Stimulated activated naive B cell treated with anti-CD40 and anti-IgM and Interleukin-4, amounts not matched to agents 10 μg/mL and 1 μg/mL and 100 μg/mL, for 72 hours (primary cell): ENCODE measurements at regions not wholly inside any gene's neighbourhood (a gene's known extent, or its start where the extent isn't known, plus 50 kb on each side); places are given as distances from the start of the nearest gene placed in this dataset.
A peak's percentile ranks its signal among the peaks of the same experiment; 100 is the strongest.
"Not testable (repeated sequence)": the region's sequence is repeated elsewhere in the genome, so short reads cannot be mapped to it uniquely, and the experiment has no call there.

Source experiments
- ATAC-seq, 2 donors: fragments of 150-1000 bp; cut with Tn5 transposase; replicated peaks; 2 replicates each; pipeline ENCODE4 v1.10.0; 2021; ENCODE audit warnings: moderate library complexity in 1 of 2
- DNase-seq: peaks from one replicate; pipeline ENCODE4 v3.0.0; 2021
- H3K27ac Mint-ChIP-seq: one replicate; pipeline ENCODE4 v1.8.0; 2022; ENCODE audit warnings: mild to moderate bottlenecking, mixed read lengths
- H3K27me3 Mint-ChIP-seq, 2 donors: one replicate each; pipeline ENCODE4 v1.8.0; 2022; ENCODE audit warnings: mixed read lengths in 2 of 2
- H3K36me3 Mint-ChIP-seq, 2 donors: one replicate each; pipeline ENCODE4 v1.8.0; 2022; ENCODE audit warnings: mixed read lengths in 2 of 2, mild to moderate bottlenecking in 1 of 2
- H3K4me1 Mint-ChIP-seq, 2 donors: one replicate each; pipeline ENCODE4 v1.8.0; 2022; ENCODE audit warnings: mixed read lengths in 2 of 2, mild to moderate bottlenecking in 1 of 2
- H3K4me3 Mint-ChIP-seq, 2 donors: one replicate each; pipeline ENCODE4 v1.8.0; 2022; ENCODE audit warnings: mild to moderate bottlenecking in 2 of 2, mixed read lengths in 2 of 2, moderate library complexity in 1 of 2
- H3K9me3 Mint-ChIP-seq, 2 donors: one replicate each; pipeline ENCODE4 v1.8.0; 2022; ENCODE audit warnings: mixed read lengths in 2 of 2, mild to moderate bottlenecking in 1 of 2

GRCh38 chr13:89454681-89455080 lies 1783.5 kb downstream of the SLITRK5 start:
- no peak for ATAC-seq
- no peaks in the 10 kb centered on the region for H3K27me3 Mint-ChIP-seq
- H3K4me1 Mint-ChIP-seq, result no peaks in the 10 kb centered on the region
- H3K27ac Mint-ChIP-seq, result no peak overlapping the region
- H3K9me3 Mint-ChIP-seq, result peaks cover 4 to 8% of the 10 kb centered on the region in 2 donors
- H3K4me3 Mint-ChIP-seq, result no peak overlapping the region
- no peaks in the 10 kb centered on the region for H3K36me3 Mint-ChIP-seq
- DNase-seq, result no peak

GRCh38 chr13:89455225-89455624 lies 1784.1 kb downstream of the SLITRK5 start:
- ATAC-seq (no peak), DNase-seq (no peak)
- Mint-ChIP-seq H3K9me3 (peaks cover 4 to 8% of the 10 kb centered on the region in 2 donors), H3K4me1 (no peaks in the 10 kb centered on the region), H3K36me3 (no peaks in the 10 kb centered on the region), H3K27ac (no peak overlapping the region), H3K4me3 (no peak overlapping the region), H3K27me3 (no peaks in the 10 kb centered on the region)

- H3K27ac Mint-ChIP-seq, result no peak overlapping the region
- ATAC-seq (no peak), DNase-seq (no peak)
- H3K4me3 Mint-ChIP-seq, result no peak overlapping the region
- H3K27me3 Mint-ChIP-seq, result no peaks in the 10 kb centered on the region
- H3K4me1 Mint-ChIP-seq, result no peaks in the 10 kb centered on the region
- no peaks in the 10 kb centered on the region for H3K36me3 Mint-ChIP-seq
- peaks cover 4 to 8% of the 10 kb centered on the region in 2 donors for H3K9me3 Mint-ChIP-seq
Observed at GRCh38 chr13:89455741-89456140, 1784.6 kb downstream of the SLITRK5 start.

- H3K9me3 Mint-ChIP-seq, result peaks cover 3 to 4% of the 10 kb centered on the region in 2 donors
- H3K4me1 Mint-ChIP-seq, result no peaks in the 10 kb centered on the region
- no peak overlapping the region for H3K27ac Mint-ChIP-seq
- H3K36me3 Mint-ChIP-seq, result no peaks in the 10 kb centered on the region
- no peak for DNase-seq
- H3K27me3 Mint-ChIP-seq, result no peaks in the 10 kb centered on the region
- ATAC-seq, result no peak
- H3K4me3 Mint-ChIP-seq, result no peak overlapping the region
Observed at GRCh38 chr13:89457977-89458376, 1786.8 kb downstream of the SLITRK5 start.

- Mint-ChIP-seq H3K27ac (no peak overlapping the region), H3K4me1 (no peaks in the 10 kb centered on the region), H3K36me3 (no peaks in the 10 kb centered on the region), H3K9me3 (peaks cover 2 to 4% of the 10 kb centered on the region in 2 donors), H3K27me3 (no peaks in the 10 kb centered on the region), H3K4me3 (no peak overlapping the region)
- DNase-seq (no peak), ATAC-seq (no peak)
Observed at GRCh38 chr13:89458456-89458855, 1787.3 kb downstream of the SLITRK5 start.

- not testable (repeated sequence) for H3K4me1 Mint-ChIP-seq, H3K4me3 Mint-ChIP-seq, H3K27ac Mint-ChIP-seq, DNase-seq, H3K9me3 Mint-ChIP-seq, H3K27me3 Mint-ChIP-seq, H3K36me3 Mint-ChIP-seq, ATAC-seq
Observed at GRCh38 chr13:89460895-89461294, 1789.7 kb downstream of the SLITRK5 start.

GRCh38 chr13:89465366-89465765 lies 1794.2 kb downstream of the SLITRK5 start:
- no peaks in the 10 kb centered on the region for H3K27me3 Mint-ChIP-seq
- DNase-seq, result no peak
- no peak overlapping the region for H3K4me3 Mint-ChIP-seq
- H3K27ac Mint-ChIP-seq, result no peak overlapping the region
- peaks cover 0 to 2% of the 10 kb centered on the region in 2 donors for H3K9me3 Mint-ChIP-seq
- peak in 1 of 2 donors; percentile 42 for ATAC-seq
- no peaks in the 10 kb centered on the region for H3K36me3 Mint-ChIP-seq
- H3K4me1 Mint-ChIP-seq, result no peaks in the 10 kb centered on the region

GRCh38 chr13:89468081-89468480 lies 1796.9 kb downstream of the SLITRK5 start:
- ATAC-seq, result no peak
- no peak overlapping the region for H3K27ac Mint-ChIP-seq
- H3K4me3 Mint-ChIP-seq, result no peak overlapping the region

GRCh38 chr13:89470901-89471300 lies 1799.7 kb downstream of the SLITRK5 start:
- Mint-ChIP-seq H3K36me3 (no peaks in the 10 kb centered on the region), H3K4me1 (no peaks in the 10 kb centered on the region), H3K27ac (no peak overlapping the region), H3K9me3 (peaks cover 22 to 28% of the 10 kb centered on the region in 2 donors), H3K4me3 (no peak overlapping the region), H3K27me3 (no peaks in the 10 kb centered on the region)
- DNase-seq (no peak), ATAC-seq (no peak)

More at GRCh38 chr13:89468081-89468480, 1796.9 kb downstream of the SLITRK5 start:
- Mint-ChIP-seq H3K4me1 (no peaks in the 10 kb centered on the region), H3K9me3 (peaks cover 6 to 9% of the 10 kb centered on the region in 2 donors), H3K27me3 (no peaks in the 10 kb centered on the region), H3K36me3 (no peaks in the 10 kb centered on the region)
- no peak for DNase-seq

- no peak for ATAC-seq
- no peaks in the 10 kb centered on the region for H3K27me3 Mint-ChIP-seq
- peaks cover 22 to 35% of the 10 kb centered on the region in 2 donors for H3K9me3 Mint-ChIP-seq
- H3K27ac Mint-ChIP-seq, result no peak overlapping the region
- no peak overlapping the region for H3K4me3 Mint-ChIP-seq
- H3K4me1 Mint-ChIP-seq, result no peaks in the 10 kb centered on the region
- H3K36me3 Mint-ChIP-seq, result no peaks in the 10 kb centered on the region
- no peak for DNase-seq
Observed at GRCh38 chr13:89474432-89474831, 1803.3 kb downstream of the SLITRK5 start.

GRCh38 chr13:89486065-89486464 lies 1814.9 kb downstream of the SLITRK5 start:
- Mint-ChIP-seq H3K27ac (no peak overlapping the region), H3K4me1 (no peaks in the 10 kb centered on the region), H3K4me3 (no peak overlapping the region), H3K36me3 (no peaks in the 10 kb centered on the region), H3K27me3 (no peaks in the 10 kb centered on the region), H3K9me3 (peaks cover 0 to 4% of the 10 kb centered on the region in 2 donors)
- ATAC-seq, result no peak
- DNase-seq, result no peak

- H3K4me3 Mint-ChIP-seq, result no peak overlapping the region
- ATAC-seq (no peak), DNase-seq (no peak)
- no peaks in the 10 kb centered on the region for H3K4me1 Mint-ChIP-seq
- H3K36me3 Mint-ChIP-seq, result no peaks in the 10 kb centered on the region
- H3K9me3 Mint-ChIP-seq, result peaks cover 6% of the 10 kb centered on the region in 2 donors
- no peaks in the 10 kb centered on the region for H3K27me3 Mint-ChIP-seq
- no peak overlapping the region for H3K27ac Mint-ChIP-seq
Observed at GRCh38 chr13:89486709-89487108, 1815.5 kb downstream of the SLITRK5 start.

- Mint-ChIP-seq H3K9me3 (peaks cover 6 to 8% of the 10 kb centered on the region in 2 donors), H3K27me3 (no peaks in the 10 kb centered on the region), H3K4me3 (no peak overlapping the region), H3K36me3 (no peaks in the 10 kb centered on the region), H3K27ac (no peak overlapping the region), H3K4me1 (no peaks in the 10 kb centered on the region)
- ATAC-seq, result no peak
- DNase-seq, result no peak
Observed at GRCh38 chr13:89490661-89491060, 1819.5 kb downstream of the SLITRK5 start.

- no peaks in the 10 kb centered on the region for H3K27me3 Mint-ChIP-seq
- H3K9me3 Mint-ChIP-seq, result peaks cover 5 to 7% of the 10 kb centered on the region in 2 donors
- no peak for ATAC-seq
- no peaks in the 10 kb centered on the region for H3K4me1 Mint-ChIP-seq
- no peak overlapping the region for H3K4me3 Mint-ChIP-seq
- no peaks in the 10 kb centered on the region for H3K36me3 Mint-ChIP-seq
- DNase-seq, result no peak
- H3K27ac Mint-ChIP-seq, result no peak overlapping the region
Observed at GRCh38 chr13:89496478-89496877, 1825.3 kb downstream of the SLITRK5 start.

- H3K36me3 Mint-ChIP-seq, result no peaks in the 10 kb centered on the region
- H3K4me1 Mint-ChIP-seq, result no peaks in the 10 kb centered on the region
- peaks cover 0 to 4% of the 10 kb centered on the region in 2 donors for H3K9me3 Mint-ChIP-seq
- no peak overlapping the region for H3K27ac Mint-ChIP-seq
- H3K27me3 Mint-ChIP-seq, result no peaks in the 10 kb centered on the region
- DNase-seq (no peak), ATAC-seq (no peak)
- H3K4me3 Mint-ChIP-seq, result no peak overlapping the region
Observed at GRCh38 chr13:89497658-89498057, 1826.5 kb downstream of the SLITRK5 start.

GRCh38 chr13:89502286-89502685 lies 1831.1 kb downstream of the SLITRK5 start:
- Mint-ChIP-seq H3K4me1 (no peaks in the 10 kb centered on the region), H3K27ac (no peak overlapping the region), H3K9me3 (peaks cover 0 to 1% of the 10 kb centered on the region in 2 donors), H3K4me3 (no peak overlapping the region), H3K36me3 (no peaks in the 10 kb centered on the region), H3K27me3 (no peaks in the 10 kb centered on the region)
- DNase-seq, result no peak
- no peak for ATAC-seq
